GM19397 (cell line): ENCODE measurements at regions not wholly inside any gene's neighbourhood (a gene's known extent, or its start where the extent isn't known, plus 50 kb on each side); places are given as distances from the start of the nearest gene placed in this dataset.
"Not testable (repeated sequence)": the region's sequence is repeated elsewhere in the genome, so short reads cannot be mapped to it uniquely, and the experiment has no call there.

Source experiments
- ATAC-seq: cut with Tn5 transposase; IDR thresholded peaks from one replicate; pipeline ENCODE4 v1.9.1; 2021; ENCODE audit warnings: mild to moderate bottlenecking, moderate library complexity; ENCODE audit not compliant: unreplicated experiment

- no peak for ATAC-seq
Observed at GRCh38 chr17:56690441-56691291, 97.2 kb downstream of the NOG start.

DNA sequence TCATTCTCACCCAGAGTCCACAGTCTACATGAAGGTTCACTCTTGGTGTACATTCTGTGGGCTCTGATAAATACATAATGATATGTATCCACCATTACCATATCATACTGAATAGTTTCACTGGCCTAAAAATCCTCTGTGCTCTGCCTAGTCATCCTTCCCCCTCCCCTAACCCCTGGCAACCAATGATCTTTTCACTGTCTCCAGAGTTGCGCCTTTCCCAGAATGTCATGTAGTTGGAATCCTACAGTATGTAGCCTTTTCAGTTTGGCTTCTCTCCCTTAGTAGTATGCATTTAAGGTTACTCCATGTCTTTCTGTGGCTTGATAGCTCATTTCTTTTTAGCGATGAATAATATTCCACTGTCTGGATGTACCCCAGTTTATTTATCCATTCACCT, 101.3 kb downstream of the NOG start:
- ATAC-seq = no peak

GRCh38 chr17:56697190-56697589, 103.7 kb downstream of the NOG start:
- no peak for ATAC-seq

DNA sequence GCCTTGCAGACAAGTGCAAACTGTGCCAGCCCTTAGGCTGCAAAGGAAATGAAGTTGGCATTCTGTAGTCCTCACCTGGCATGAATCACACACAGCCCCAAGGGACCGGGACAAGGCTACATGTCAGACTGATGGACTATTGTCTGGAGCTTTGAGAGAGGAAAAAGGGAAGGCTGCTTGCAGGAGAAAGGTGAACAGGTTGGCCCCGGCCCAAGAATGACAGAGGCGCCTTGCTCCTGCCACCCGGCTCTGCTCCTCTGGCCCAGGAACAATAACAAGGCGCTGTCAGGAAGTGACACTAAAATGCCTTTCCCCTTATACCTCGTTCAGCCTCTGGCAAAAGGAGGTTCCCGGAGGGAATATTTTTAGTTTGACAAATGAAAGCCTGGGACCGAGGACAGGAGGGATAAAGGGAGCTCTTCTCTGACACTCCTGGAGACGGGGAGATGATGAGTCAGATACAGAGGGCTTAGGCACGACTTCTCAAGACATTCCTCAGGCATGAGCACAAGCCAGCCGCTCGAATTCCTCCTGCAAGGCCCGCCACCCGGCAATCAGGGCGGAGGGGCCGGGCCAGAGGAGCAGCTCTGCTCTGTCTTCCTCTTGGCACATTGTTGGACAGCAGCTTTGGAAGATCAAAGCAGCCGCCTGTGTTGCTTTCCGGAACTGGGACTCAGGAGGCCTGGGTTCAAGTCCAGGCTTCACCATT, 105.8 kb downstream of the NOG start:
- ATAC-seq = no peak

DNA sequence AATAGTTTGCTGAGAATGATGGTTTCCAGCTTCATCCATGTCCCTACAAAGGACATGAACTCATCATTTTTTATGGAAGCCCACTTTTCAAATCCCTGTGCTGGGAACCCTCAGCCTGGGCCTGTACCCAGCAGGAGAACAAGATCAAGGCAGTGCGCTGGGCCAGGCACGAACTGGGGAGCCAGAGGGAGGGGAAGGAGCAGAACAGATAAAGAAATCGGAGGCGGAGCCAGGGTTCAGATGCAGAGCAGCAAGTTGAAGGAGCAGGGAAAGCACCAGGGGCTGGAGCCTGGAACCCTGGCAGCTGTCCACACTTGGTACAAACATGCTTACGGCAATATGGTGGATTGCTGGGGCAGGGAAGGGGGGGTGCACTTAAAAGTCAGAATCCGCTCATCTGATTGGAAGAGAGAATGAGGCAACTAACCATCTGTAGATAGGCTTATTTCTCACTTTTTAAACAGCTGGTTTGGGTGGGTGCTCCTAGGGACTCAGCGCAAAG, 107.5 kb downstream of the NOG start:
- no peak for ATAC-seq

- no peak for ATAC-seq
Observed at GRCh38 chr17:56707312-56708219, 114.1 kb downstream of the NOG start.

GRCh38 chr17:56708220-56708558, 114.7 kb downstream of the NOG start:
- ATAC-seq = no peak

DNA sequence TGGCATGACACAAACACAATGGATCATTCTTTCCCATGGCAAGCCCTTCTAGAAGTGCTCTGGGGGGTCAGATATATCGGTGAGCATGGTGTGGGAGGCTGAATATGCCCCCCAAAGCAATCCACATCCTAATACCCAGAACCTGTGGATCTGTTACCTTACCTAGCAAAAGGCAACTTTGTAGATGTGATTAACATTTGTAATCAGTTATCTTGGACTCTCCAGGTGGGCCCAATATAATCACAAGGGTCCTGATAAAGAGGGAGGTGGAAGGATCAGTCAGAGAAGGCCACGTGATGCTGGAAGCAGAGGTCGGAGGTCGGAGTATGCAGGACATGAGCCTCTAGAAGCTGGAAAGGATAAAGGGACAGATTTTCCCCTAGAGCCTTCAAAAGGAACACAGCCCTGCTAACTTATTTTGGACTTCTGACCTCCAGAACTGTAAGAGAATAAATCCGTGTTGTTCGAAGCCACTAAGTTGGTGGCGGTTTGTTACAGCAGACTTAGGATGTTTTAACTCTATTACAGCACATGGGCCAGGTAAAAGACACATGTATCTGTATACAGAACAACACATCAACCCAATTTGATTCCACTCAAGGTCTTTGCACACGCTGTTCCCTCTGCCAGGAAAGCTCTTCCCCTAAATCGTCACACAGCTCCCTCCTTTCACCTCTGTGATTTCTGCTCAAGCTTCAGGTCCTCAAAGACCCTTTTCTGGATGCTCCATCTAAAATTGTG, 115.3 kb downstream of the NOG start:
- ATAC-seq = no peak

DNA sequence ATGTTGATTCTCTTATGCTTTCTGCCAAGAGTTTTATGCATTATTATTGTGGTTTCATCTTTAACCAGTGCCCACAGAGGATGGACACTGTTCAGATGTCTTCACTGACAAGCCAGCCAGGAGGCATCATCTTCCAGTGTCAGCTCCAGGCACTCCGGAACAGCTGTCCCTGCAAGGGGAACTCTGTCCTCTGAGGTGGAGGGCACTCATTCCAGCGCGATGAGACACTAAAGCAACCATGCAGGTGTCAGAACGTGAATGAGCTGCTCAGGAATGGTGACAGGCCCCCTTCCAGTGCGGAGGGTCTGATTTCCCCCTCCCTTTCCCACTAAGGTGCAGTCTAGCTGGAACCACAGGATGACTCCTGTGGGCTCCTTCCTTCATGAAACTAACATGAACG, 117.5 kb downstream of the NOG start:
- no peak for ATAC-seq

- peak; percentile 80 for ATAC-seq
Observed at GRCh38 chr17:56715613-56716357, 117.9 kb downstream of the C17orf67 start.

- ATAC-seq = no peak
Observed at GRCh38 chr17:56717471-56717870, 116.2 kb downstream of the C17orf67 start.

DNA sequence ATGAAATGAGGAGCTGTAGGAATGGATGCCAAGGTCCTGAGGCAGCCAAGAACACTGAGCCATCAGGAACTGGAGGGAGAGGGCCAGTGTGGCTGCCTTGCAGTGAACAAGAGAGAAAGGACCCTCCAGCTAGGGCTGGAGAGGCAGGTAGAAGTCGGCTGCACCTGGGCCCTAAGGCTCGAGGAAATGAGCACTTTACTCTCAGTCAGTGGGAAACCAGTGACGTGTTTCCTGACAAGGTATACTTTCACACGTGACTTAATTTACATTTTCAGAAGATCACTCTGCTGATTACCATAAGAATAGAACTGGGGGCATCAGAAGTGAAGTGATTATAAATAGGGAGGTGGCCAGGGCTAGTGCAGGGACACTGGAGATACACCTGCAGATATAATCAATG, 115.2 kb downstream of the C17orf67 start:
- no peak for ATAC-seq

DNA sequence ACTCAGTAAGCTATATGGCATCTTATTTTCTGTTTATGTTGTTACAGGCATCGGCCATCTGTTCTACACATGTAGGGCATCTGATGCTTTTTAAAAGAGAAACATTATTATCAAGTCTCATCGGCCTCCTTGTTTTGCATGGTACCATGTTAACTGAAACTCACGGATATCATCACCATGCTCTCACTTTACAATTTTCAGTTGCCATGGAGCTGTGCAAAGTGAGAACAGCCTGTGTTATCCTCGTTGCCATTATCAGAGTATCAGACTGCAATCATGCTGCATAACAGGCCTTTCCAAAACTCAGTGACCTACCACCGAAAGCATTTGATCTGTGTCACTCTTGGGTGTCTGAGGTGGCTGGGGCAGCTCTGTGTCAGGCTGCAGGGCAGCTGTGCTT, 110.3 kb downstream of the C17orf67 start:
- no peak for ATAC-seq

GRCh38 chr17:56724664-56725063, 109.1 kb downstream of the C17orf67 start:
- ATAC-seq = no peak

GRCh38 chr17:56725144-56725543, 108.6 kb downstream of the C17orf67 start:
- ATAC-seq = no peak

GRCh38 chr17:56727876-56728617, 105.7 kb downstream of the C17orf67 start:
- ATAC-seq = no peak

- ATAC-seq = not testable (repeated sequence)
Observed at GRCh38 chr17:56731096-56731495, 102.6 kb downstream of the C17orf67 start.

DNA sequence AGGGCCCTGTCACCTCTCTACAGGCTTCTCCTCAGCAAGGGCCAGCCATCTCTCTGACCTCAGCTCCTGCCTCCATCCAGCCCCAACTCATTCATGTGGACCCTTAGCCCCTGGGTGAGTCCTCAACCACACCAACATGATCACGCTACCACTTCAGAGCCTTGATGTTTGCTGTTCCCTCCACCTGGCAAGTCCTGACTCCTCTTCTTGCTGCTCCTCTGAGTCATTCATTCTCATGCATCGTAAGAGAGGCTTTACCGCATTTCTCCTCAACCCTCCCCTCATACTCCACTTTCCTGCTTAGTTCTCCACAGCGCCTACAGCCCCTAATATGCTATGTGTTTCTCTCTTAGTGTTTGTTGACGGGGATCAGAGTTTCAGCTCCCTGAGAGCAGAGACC, 99.9 kb downstream of the C17orf67 start:
- ATAC-seq = no peak

GRCh38 chr17:56735842-56736241, 97.9 kb downstream of the C17orf67 start:
- ATAC-seq = no peak
